ENCODE measurements at regions not wholly inside any gene's neighbourhood (a gene's known extent, or its start where the extent isn't known, plus 50 kb on each side); places are given as distances from the start of the nearest gene placed in this dataset.
"Not testable (repeated sequence)": the region's sequence is repeated elsewhere in the genome, so short reads cannot be mapped to it uniquely, and the experiment has no call there.

- 96% methylated on average over 4 of the region's 15 CpGs for WGBS
- H3K27me3 ChIP-seq (ENCODE audit: control insufficient read depth in 2 of 2, insufficient read depth in 1 of 2, low read length in 1 of 2); H3K36me3 ChIP-seq (ENCODE audit: control insufficient read depth in 2 of 2, insufficient read depth in 2 of 2, low read length in 1 of 2); H3K4me3 ChIP-seq (ENCODE audit: low read length in 2 of 2); H3K27ac ChIP-seq (ENCODE audit: low read depth in 1 of 2, low read length in 1 of 2); H3K9me3 ChIP-seq (ENCODE audit: control insufficient read depth in 2 of 2, insufficient read depth in 1 of 2, low read length in 1 of 2); H3K4me1 ChIP-seq (ENCODE audit: control insufficient read depth in 2 of 2, insufficient read depth in 2 of 2, low read length in 2 of 2): not testable (repeated sequence)
- peak in 4 of 9 donors; percentile 2 to 11 (median 7) for DNase-seq (ENCODE audit: low read depth in 6 of 9, low spot score in 9 of 9)
Observed at GRCh38 chr3:10109-10996, 186.2 kb upstream of the CHL1 start.

GRCh38 chr3:11734-12133 is 184.8 kb upstream of the CHL1 start:
- Histone ChIP-seq H3K27ac (ENCODE audit: low read depth in 1 of 2, low read length in 1 of 2) (no peak overlapping the region), H3K27me3 (ENCODE audit: control insufficient read depth in 2 of 2, insufficient read depth in 1 of 2, low read length in 1 of 2) (no peaks in the 10 kb centered on the region), H3K4me1 (ENCODE audit: control insufficient read depth in 2 of 2, insufficient read depth in 2 of 2, low read length in 2 of 2) (no peaks in the 10 kb centered on the region), H3K4me3 (ENCODE audit: low read length in 2 of 2) (no peak overlapping the region), H3K9me3 (ENCODE audit: control insufficient read depth in 2 of 2, insufficient read depth in 1 of 2, low read length in 1 of 2) (no peaks in the 10 kb centered on the region), H3K36me3 (ENCODE audit: control insufficient read depth in 2 of 2, insufficient read depth in 2 of 2, low read length in 1 of 2) (no peaks in the 10 kb centered on the region)
- peak in 1 of 9 donors; percentile 6 for DNase-seq (ENCODE audit: low read depth in 6 of 9, low spot score in 9 of 9)
- 64% methylated on average over 19 of the region's 22 CpGs for WGBS

GRCh38 chr3:14652-15051 is 181.9 kb upstream of the CHL1 start:
- DNase-seq (ENCODE audit: low read depth in 6 of 9, low spot score in 9 of 9): no peak
- H3K4me3 ChIP-seq (ENCODE audit: low read length in 2 of 2): no peak overlapping the region
- no peaks in the 10 kb centered on the region for H3K4me1 ChIP-seq (ENCODE audit: control insufficient read depth in 2 of 2, insufficient read depth in 2 of 2, low read length in 2 of 2)
- no peaks in the 10 kb centered on the region for H3K9me3 ChIP-seq (ENCODE audit: control insufficient read depth in 2 of 2, insufficient read depth in 1 of 2, low read length in 1 of 2)
- H3K27me3 ChIP-seq (ENCODE audit: control insufficient read depth in 2 of 2, insufficient read depth in 1 of 2, low read length in 1 of 2): no peaks in the 10 kb centered on the region
- H3K36me3 ChIP-seq (ENCODE audit: control insufficient read depth in 2 of 2, insufficient read depth in 2 of 2, low read length in 1 of 2): no peaks in the 10 kb centered on the region
- H3K27ac ChIP-seq (ENCODE audit: low read depth in 1 of 2, low read length in 1 of 2): no peak overlapping the region
- 84% methylated on average over 3 of the region's 3 CpGs for WGBS

GRCh38 chr3:16366-16765 is 180.2 kb upstream of the CHL1 start:
- WGBS: 89% methylated on average over 2 of the region's 2 CpGs
- no peaks in the 10 kb centered on the region for H3K27me3 ChIP-seq (ENCODE audit: control insufficient read depth in 2 of 2, insufficient read depth in 1 of 2, low read length in 1 of 2)
- H3K27ac ChIP-seq (ENCODE audit: low read depth in 1 of 2, low read length in 1 of 2): no peak overlapping the region
- H3K4me3 ChIP-seq (ENCODE audit: low read length in 2 of 2): no peak overlapping the region
- no peaks in the 10 kb centered on the region for H3K4me1 ChIP-seq (ENCODE audit: control insufficient read depth in 2 of 2, insufficient read depth in 2 of 2, low read length in 2 of 2)
- no peaks in the 10 kb centered on the region for H3K9me3 ChIP-seq (ENCODE audit: control insufficient read depth in 2 of 2, insufficient read depth in 1 of 2, low read length in 1 of 2)
- DNase-seq (ENCODE audit: low read depth in 6 of 9, low spot score in 9 of 9): no peak
- H3K36me3 ChIP-seq (ENCODE audit: control insufficient read depth in 2 of 2, insufficient read depth in 2 of 2, low read length in 1 of 2): no peaks in the 10 kb centered on the region

GRCh38 chr3:20421-20820 is 176.1 kb upstream of the CHL1 start:
- H3K27me3 ChIP-seq (ENCODE audit: control insufficient read depth in 2 of 2, insufficient read depth in 1 of 2, low read length in 1 of 2): no peaks in the 10 kb centered on the region
- H3K27ac ChIP-seq (ENCODE audit: low read depth in 1 of 2, low read length in 1 of 2): no peak overlapping the region
- DNase-seq (ENCODE audit: low read depth in 6 of 9, low spot score in 9 of 9): no peak
- H3K4me1 ChIP-seq (ENCODE audit: control insufficient read depth in 2 of 2, insufficient read depth in 2 of 2, low read length in 2 of 2): no peaks in the 10 kb centered on the region
- H3K36me3 ChIP-seq (ENCODE audit: control insufficient read depth in 2 of 2, insufficient read depth in 2 of 2, low read length in 1 of 2): no peaks in the 10 kb centered on the region
- no peaks in the 10 kb centered on the region for H3K9me3 ChIP-seq (ENCODE audit: control insufficient read depth in 2 of 2, insufficient read depth in 1 of 2, low read length in 1 of 2)
- H3K4me3 ChIP-seq (ENCODE audit: low read length in 2 of 2): no peak overlapping the region

GRCh38 chr3:24006-24405 is 172.6 kb upstream of the CHL1 start:
- no peak for DNase-seq (ENCODE audit: low read depth in 6 of 9, low spot score in 9 of 9)
- 65% methylated on average over 3 of the region's 3 CpGs for WGBS
- no peak overlapping the region for H3K27ac ChIP-seq (ENCODE audit: low read depth in 1 of 2, low read length in 1 of 2)
- H3K4me1 ChIP-seq (ENCODE audit: control insufficient read depth in 2 of 2, insufficient read depth in 2 of 2, low read length in 2 of 2): no peaks in the 10 kb centered on the region
- no peak overlapping the region for H3K4me3 ChIP-seq (ENCODE audit: low read length in 2 of 2)
- H3K36me3 ChIP-seq (ENCODE audit: control insufficient read depth in 2 of 2, insufficient read depth in 2 of 2, low read length in 1 of 2): no peaks in the 10 kb centered on the region
- H3K27me3 ChIP-seq (ENCODE audit: control insufficient read depth in 2 of 2, insufficient read depth in 1 of 2, low read length in 1 of 2): no peaks in the 10 kb centered on the region
- H3K9me3 ChIP-seq (ENCODE audit: control insufficient read depth in 2 of 2, insufficient read depth in 1 of 2, low read length in 1 of 2): no peaks in the 10 kb centered on the region

GRCh38 chr3:25056-25455 is 171.5 kb upstream of the CHL1 start:
- Histone ChIP-seq H3K4me3 (ENCODE audit: low read length in 2 of 2) (no peak overlapping the region), H3K9me3 (ENCODE audit: control insufficient read depth in 2 of 2, insufficient read depth in 1 of 2, low read length in 1 of 2) (no peaks in the 10 kb centered on the region), H3K27me3 (ENCODE audit: control insufficient read depth in 2 of 2, insufficient read depth in 1 of 2, low read length in 1 of 2) (no peaks in the 10 kb centered on the region), H3K4me1 (ENCODE audit: control insufficient read depth in 2 of 2, insufficient read depth in 2 of 2, low read length in 2 of 2) (no peaks in the 10 kb centered on the region), H3K27ac (ENCODE audit: low read depth in 1 of 2, low read length in 1 of 2) (no peak overlapping the region), H3K36me3 (ENCODE audit: control insufficient read depth in 2 of 2, insufficient read depth in 2 of 2, low read length in 1 of 2) (no peaks in the 10 kb centered on the region)
- 79% methylated on average over 2 of the region's 2 CpGs for WGBS
- no peak for DNase-seq (ENCODE audit: low read depth in 6 of 9, low spot score in 9 of 9)

- 93% methylated on average over 1 of the region's 1 CpG for WGBS
- not testable (repeated sequence) for H3K4me1 ChIP-seq (ENCODE audit: control insufficient read depth in 2 of 2, insufficient read depth in 2 of 2, low read length in 2 of 2); H3K27ac ChIP-seq (ENCODE audit: low read depth in 1 of 2, low read length in 1 of 2); H3K4me3 ChIP-seq (ENCODE audit: low read length in 2 of 2); DNase-seq (ENCODE audit: low read depth in 6 of 9, low spot score in 9 of 9); H3K36me3 ChIP-seq (ENCODE audit: control insufficient read depth in 2 of 2, insufficient read depth in 2 of 2, low read length in 1 of 2); H3K27me3 ChIP-seq (ENCODE audit: control insufficient read depth in 2 of 2, insufficient read depth in 1 of 2, low read length in 1 of 2); H3K9me3 ChIP-seq (ENCODE audit: control insufficient read depth in 2 of 2, insufficient read depth in 1 of 2, low read length in 1 of 2)
Observed at GRCh38 chr3:35985-36384, 160.6 kb upstream of the CHL1 start.

- H3K4me3 ChIP-seq (ENCODE audit: low read length in 2 of 2); DNase-seq (ENCODE audit: low read depth in 6 of 9, low spot score in 9 of 9); H3K36me3 ChIP-seq (ENCODE audit: control insufficient read depth in 2 of 2, insufficient read depth in 2 of 2, low read length in 1 of 2); H3K9me3 ChIP-seq (ENCODE audit: control insufficient read depth in 2 of 2, insufficient read depth in 1 of 2, low read length in 1 of 2); H3K27me3 ChIP-seq (ENCODE audit: control insufficient read depth in 2 of 2, insufficient read depth in 1 of 2, low read length in 1 of 2); H3K4me1 ChIP-seq (ENCODE audit: control insufficient read depth in 2 of 2, insufficient read depth in 2 of 2, low read length in 2 of 2); H3K27ac ChIP-seq (ENCODE audit: low read depth in 1 of 2, low read length in 1 of 2): not testable (repeated sequence)
- WGBS: 52% methylated on average over 9 of the region's 9 CpGs
Observed at GRCh38 chr3:42871-43744, 153.5 kb upstream of the CHL1 start.

Data from thymus (tissue), 11 donors.